ENCODE measurements at regions not wholly inside any gene's neighbourhood (a gene's known extent, or its start where the extent isn't known, plus 50 kb on each side); places are given as distances from the start of the nearest gene placed in this dataset.

DNA sequence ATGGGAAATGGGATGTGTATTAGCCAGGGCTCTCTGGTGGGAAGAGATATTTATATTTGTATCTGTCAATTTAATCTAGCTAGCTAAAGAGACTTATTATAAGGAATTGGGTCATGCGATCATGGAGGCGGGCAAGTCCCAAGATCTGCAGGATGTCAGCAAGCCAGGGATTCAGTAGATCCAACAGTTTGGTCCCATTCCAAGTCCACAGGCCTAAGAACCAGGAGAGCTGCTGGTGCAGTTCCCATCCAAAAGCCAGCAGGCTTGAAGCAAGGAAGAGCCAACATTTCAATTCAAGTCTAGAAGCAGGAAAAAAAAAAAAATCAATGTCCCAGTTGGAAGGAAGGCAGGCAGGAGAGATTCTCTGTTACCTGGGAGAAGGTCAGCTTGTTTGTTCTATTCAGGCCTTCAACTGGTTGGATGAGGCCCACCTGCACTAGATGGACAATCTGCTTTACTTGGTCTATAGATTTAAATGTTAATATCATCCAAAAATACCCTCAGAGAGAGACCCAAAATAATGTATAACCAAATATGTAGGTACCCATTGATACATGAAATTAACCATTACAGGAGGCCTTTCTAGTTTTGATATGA, 60.7 kb upstream of the BCAT1 start:
- DNase-seq (ENCODE audit: extremely low read depth, insufficient read length) = no peak
- Histone ChIP-seq H3K4me3 (replicated peaks; ENCODE audit: low read depth, low read length) (no peak overlapping the region), H3K27me3 (replicated peaks; ENCODE audit: control insufficient read depth, insufficient read depth, low read length) (no peaks in the 10 kb centered on the region), H3K36me3 (ENCODE audit: control insufficient read depth, insufficient read depth, low read length) (no peaks in the 10 kb centered on the region)
- TF ChIP-seq, protein P1, sequence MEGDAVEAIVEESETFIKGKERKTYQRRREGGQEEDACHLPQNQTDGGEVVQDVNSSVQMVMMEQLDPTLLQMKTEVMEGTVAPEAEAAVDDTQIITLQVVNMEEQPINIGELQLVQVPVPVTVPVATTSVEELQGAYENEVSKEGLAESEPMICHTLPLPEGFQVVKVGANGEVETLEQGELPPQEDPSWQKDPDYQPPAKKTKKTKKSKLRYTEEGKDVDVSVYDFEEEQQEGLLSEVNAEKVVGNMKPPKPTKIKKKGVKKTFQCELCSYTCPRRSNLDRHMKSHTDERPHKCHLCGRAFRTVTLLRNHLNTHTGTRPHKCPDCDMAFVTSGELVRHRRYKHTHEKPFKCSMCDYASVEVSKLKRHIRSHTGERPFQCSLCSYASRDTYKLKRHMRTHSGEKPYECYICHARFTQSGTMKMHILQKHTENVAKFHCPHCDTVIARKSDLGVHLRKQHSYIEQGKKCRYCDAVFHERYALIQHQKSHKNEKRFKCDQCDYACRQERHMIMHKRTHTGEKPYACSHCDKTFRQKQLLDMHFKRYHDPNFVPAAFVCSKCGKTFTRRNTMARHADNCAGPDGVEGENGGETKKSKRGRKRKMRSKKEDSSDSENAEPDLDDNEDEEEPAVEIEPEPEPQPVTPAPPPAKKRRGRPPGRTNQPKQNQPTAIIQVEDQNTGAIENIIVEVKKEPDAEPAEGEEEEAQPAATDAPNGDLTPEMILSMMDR (IDR thresholded peaks at IDR 0.05; ENCODE audit: insufficient read depth, low read length, poor library complexity, severe bottlenecking) = no peak

DNA sequence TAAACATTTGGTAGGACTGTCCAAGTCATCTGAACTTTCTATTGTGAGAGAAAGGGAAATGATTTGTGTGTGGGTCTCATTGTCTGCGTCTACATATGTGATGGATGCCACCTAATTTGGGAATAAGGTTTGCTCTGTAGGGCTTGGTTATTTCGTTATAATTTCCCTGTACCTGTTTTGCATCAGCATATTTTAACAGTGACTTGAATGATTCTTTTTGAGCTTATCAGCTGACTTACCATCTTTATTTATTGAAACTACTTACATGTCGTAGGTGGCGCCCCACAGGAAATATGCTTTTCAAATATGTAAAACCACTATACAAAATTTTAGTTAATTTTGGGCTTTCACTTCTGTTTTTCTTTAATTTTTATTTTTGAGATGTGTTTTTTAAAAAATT, 56.5 kb upstream of the BCAT1 start:
- DNase-seq (ENCODE audit: extremely low read depth, insufficient read length) = peak; percentile 44
- Histone ChIP-seq H3K36me3 (ENCODE audit: control insufficient read depth, insufficient read depth, low read length) (no peaks in the 10 kb centered on the region), H3K27me3 (replicated peaks; ENCODE audit: control insufficient read depth, insufficient read depth, low read length) (no peaks in the 10 kb centered on the region), H3K4me3 (replicated peaks; ENCODE audit: low read depth, low read length) (no peak overlapping the region; the same call in 1 of the 2 replicates)
- TF ChIP-seq, protein P1 (IDR thresholded peaks at IDR 0.05; ENCODE audit: insufficient read depth, low read length, poor library complexity, severe bottlenecking) = no peak

DNA sequence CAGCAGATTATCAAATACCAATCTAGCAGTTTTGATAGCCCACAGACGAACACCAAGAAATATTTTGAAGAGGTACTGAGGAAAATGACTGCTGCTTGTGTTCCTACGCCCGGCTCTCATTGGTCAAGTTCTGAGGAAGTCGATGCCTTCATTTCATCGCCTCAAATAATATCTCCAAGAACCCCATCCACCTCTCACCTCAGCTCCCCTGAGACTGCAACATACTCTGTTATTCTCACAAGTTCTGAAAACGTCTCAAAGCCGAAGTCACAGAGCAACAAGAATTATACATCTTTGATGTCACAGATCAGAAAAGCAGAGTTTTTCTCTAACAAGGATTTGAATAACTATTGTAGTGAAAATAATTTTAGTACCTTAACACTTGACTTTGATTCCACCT, 55.5 kb upstream of the BCAT1 start:
- no peak for DNase-seq (ENCODE audit: extremely low read depth, insufficient read length)
- Histone ChIP-seq H3K27me3 (replicated peaks; ENCODE audit: control insufficient read depth, insufficient read depth, low read length) (no peaks in the 10 kb centered on the region), H3K36me3 (ENCODE audit: control insufficient read depth, insufficient read depth, low read length) (no peaks in the 10 kb centered on the region), H3K4me3 (replicated peaks; ENCODE audit: low read depth, low read length) (no peak overlapping the region)
- TF ChIP-seq, protein P1 (IDR thresholded peaks at IDR 0.05; ENCODE audit: insufficient read depth, low read length, poor library complexity, severe bottlenecking) = no peak

DNA sequence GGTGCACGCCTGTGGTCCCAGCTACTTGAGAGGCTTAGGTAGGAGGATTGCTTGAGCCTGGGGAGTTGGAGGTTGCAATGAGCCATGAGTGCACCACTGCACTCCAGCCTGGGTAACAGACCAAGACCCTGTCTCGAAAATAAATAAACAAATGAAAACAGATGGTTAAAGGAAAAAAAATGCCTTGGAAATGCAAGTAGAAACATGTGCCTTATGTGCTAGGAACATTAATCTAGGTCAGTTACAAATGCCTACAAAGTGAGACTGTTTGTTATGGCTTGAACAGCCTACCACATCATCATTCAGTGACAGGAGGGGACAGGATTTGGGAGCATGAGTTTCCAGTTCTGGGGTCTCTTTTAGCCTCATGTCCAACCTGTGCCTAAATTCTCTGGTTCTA, 52.4 kb upstream of the BCAT1 start:
- Histone ChIP-seq H3K27me3 (replicated peaks; ENCODE audit: control insufficient read depth, insufficient read depth, low read length) (no peaks in the 10 kb centered on the region), H3K36me3 (ENCODE audit: control insufficient read depth, insufficient read depth, low read length) (no peaks in the 10 kb centered on the region), H3K4me3 (replicated peaks; ENCODE audit: low read depth, low read length) (no peak overlapping the region)
- DNase-seq (ENCODE audit: extremely low read depth, insufficient read length) = no peak
- TF ChIP-seq, protein P1 (IDR thresholded peaks at IDR 0.05; ENCODE audit: insufficient read depth, low read length, poor library complexity, severe bottlenecking) = no peak

Measured in GM06990 (cell line).